Osteoblast (primary cell): ENCODE measurements at regions not wholly inside any gene's neighbourhood (a gene's known extent, or its start where the extent isn't known, plus 50 kb on each side); places are given as distances from the start of the nearest gene placed in this dataset.

Experiments
- DNase-seq: peaks from one replicate; pipeline ENCODE4 v3.0.0; 2011; ENCODE audit warnings: low spot score, mixed read lengths; ENCODE audit not compliant: insufficient read length; ENCODE audit errors: missing footprints
- H2AFZ ChIP-seq: 2 replicates; pipeline ENCODE4 v1.6.0; 2011; ENCODE audit warnings: mild to moderate bottlenecking, low read length
- H3K27ac ChIP-seq: 2 replicates; pipeline ENCODE4 v1.5.1; 2011; ENCODE audit warnings: mild to moderate bottlenecking, low read depth, low read length, moderate library complexity
- H3K27me3 ChIP-seq: 2 replicates; pipeline ENCODE4 v1.6.0; 2012; ENCODE audit warnings: mild to moderate bottlenecking, control low read depth, inconsistent platforms, low read length, moderate library complexity; ENCODE audit not compliant: insufficient read depth
- H3K36me3 ChIP-seq: 2 replicates; pipeline ENCODE4 v1.5.1; 2011; ENCODE audit warnings: mild to moderate bottlenecking, low read length, control low read depth, moderate library complexity; ENCODE audit not compliant: insufficient read depth
- H3K4me1 ChIP-seq: 2 replicates; pipeline ENCODE4 v1.5.1; 2011; ENCODE audit warnings: mild to moderate bottlenecking, low read length, control low read depth, moderate library complexity; ENCODE audit not compliant: insufficient read depth
- H3K4me2 ChIP-seq: 2 replicates; pipeline ENCODE4 v1.6.0; 2011; ENCODE audit warnings: mild to moderate bottlenecking, low read length; ENCODE audit not compliant: insufficient read depth
- H3K4me3 ChIP-seq: fragments of 200-600 bp; sonication (generic); 3 replicates; pipeline ENCODE4 v1.5.1; 2012; ENCODE audit warnings: mild to moderate bottlenecking, low read length, inconsistent platforms; ENCODE audit not compliant: insufficient read depth
- H3K79me2 ChIP-seq: 2 replicates; pipeline ENCODE4 v1.6.0; 2012; ENCODE audit warnings: mild to moderate bottlenecking, low read length, control low read depth, inconsistent platforms; ENCODE audit not compliant: insufficient read depth
- H3K9me3 ChIP-seq: 2 replicates; pipeline ENCODE4 v1.5.1; 2011; ENCODE audit warnings: low read depth, low read length, control low read depth
- H4K20me1 ChIP-seq: 2 replicates; pipeline ENCODE4 v1.6.0; 2012; ENCODE audit warnings: mild to moderate bottlenecking, low read length, control low read depth; ENCODE audit not compliant: insufficient read depth
- TF ChIP-seq, protein P1 (sequence below): IDR thresholded peaks from 2 replicates; pipeline ENCODE4 v1.5.1; 2011; ENCODE audit warnings: mild to moderate bottlenecking, low read depth, low read length, moderate library complexity; ENCODE audit errors: extremely low read depth

DNA sequence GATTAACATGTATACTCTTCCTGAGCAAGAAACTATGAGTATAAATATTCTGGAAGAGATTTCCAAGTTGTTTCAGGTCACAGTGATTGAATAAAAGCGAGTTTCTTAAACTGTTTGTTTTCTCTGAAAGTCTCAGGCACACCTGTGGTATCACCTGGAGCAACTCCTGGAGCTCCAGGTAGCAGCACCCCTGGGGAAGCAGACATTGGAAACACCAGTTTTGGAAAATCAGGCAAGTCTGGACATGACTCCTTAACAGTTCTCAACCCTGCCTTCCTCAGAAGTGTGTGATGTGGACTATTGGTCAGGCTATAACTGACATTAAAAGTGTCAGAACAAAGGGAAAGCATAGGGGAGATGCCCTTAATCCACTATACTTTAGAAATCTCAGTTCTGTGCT, 217.6 kb upstream of the CNTN1 start:
- H3K79me2 ChIP-seq: no peaks in the 10 kb centered on the region
- H3K27me3 ChIP-seq: no peaks in the 10 kb centered on the region
- TF ChIP-seq, protein P1, sequence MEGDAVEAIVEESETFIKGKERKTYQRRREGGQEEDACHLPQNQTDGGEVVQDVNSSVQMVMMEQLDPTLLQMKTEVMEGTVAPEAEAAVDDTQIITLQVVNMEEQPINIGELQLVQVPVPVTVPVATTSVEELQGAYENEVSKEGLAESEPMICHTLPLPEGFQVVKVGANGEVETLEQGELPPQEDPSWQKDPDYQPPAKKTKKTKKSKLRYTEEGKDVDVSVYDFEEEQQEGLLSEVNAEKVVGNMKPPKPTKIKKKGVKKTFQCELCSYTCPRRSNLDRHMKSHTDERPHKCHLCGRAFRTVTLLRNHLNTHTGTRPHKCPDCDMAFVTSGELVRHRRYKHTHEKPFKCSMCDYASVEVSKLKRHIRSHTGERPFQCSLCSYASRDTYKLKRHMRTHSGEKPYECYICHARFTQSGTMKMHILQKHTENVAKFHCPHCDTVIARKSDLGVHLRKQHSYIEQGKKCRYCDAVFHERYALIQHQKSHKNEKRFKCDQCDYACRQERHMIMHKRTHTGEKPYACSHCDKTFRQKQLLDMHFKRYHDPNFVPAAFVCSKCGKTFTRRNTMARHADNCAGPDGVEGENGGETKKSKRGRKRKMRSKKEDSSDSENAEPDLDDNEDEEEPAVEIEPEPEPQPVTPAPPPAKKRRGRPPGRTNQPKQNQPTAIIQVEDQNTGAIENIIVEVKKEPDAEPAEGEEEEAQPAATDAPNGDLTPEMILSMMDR: no peak
- H3K4me2 ChIP-seq: no peak overlapping the region
- H3K27ac ChIP-seq: no peak overlapping the region
- no peaks in the 10 kb centered on the region for H3K36me3 ChIP-seq
- H2AFZ ChIP-seq: no peak overlapping the region
- H4K20me1 ChIP-seq: no peaks in the 10 kb centered on the region
- H3K9me3 ChIP-seq: no peaks in the 10 kb centered on the region
- H3K4me1 ChIP-seq: no peaks in the 10 kb centered on the region
- no peak for DNase-seq
- no peak overlapping the region for H3K4me3 ChIP-seq

DNA sequence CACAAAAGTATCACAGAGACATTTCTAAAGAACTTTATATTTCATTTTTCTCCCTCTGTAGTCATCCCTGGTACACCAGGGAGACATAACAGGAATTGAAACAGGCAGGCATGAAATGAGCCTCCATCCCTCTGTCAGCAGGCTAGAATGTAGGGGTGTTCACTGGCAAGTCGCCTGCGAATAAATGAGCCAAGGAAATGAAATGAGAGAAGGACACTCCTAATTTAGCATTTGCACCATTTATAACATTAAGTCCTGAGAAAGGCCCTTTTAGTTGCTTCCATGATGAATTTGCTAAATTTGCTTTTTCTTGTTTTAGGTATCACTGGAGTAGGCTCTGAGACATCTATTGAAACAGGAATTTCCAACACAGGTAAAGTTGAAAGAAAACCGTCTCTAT, 192.4 kb upstream of the CNTN1 start:
- no peaks in the 10 kb centered on the region for H3K27me3 ChIP-seq
- no peak overlapping the region for H2AFZ ChIP-seq
- H4K20me1 ChIP-seq: no peaks in the 10 kb centered on the region
- H3K4me2 ChIP-seq: no peak overlapping the region
- H3K4me3 ChIP-seq: no peak overlapping the region
- H3K4me1 ChIP-seq: no peaks in the 10 kb centered on the region
- no peak for DNase-seq
- H3K9me3 ChIP-seq: peaks cover under 1% of the 10 kb centered on the region
- no peaks in the 10 kb centered on the region for H3K36me3 ChIP-seq
- no peak overlapping the region for H3K27ac ChIP-seq
- no peaks in the 10 kb centered on the region for H3K79me2 ChIP-seq
- TF ChIP-seq, protein P1: no peak

DNA sequence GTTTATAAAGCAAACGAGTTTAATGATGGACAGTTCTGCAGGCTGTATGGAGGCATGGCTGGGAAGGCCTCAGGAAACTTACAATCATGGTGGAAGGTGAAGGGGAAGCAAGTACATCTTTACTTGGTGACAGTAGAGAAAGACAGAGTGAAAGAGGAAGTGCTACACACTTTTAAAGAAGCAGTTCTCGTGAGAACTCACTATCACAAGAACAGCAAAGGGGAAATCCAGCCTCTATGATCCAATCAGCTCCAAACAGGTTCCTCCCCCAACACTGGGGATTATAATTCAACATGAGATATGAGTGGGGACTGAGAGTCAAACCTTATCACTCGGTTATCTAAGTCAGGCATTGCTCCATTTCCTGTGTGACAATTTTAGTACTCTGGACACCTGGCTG, 189.9 kb upstream of the CNTN1 start:
- H3K36me3 ChIP-seq: no peaks in the 10 kb centered on the region
- no peaks in the 10 kb centered on the region for H3K27me3 ChIP-seq
- H3K4me3 ChIP-seq: no peak overlapping the region
- H3K4me1 ChIP-seq: no peaks in the 10 kb centered on the region
- no peak for DNase-seq
- H3K27ac ChIP-seq: no peak overlapping the region
- H2AFZ ChIP-seq: no peak overlapping the region
- H3K4me2 ChIP-seq: no peak overlapping the region
- no peaks in the 10 kb centered on the region for H3K79me2 ChIP-seq
- TF ChIP-seq, protein P1: no peak
- peaks cover 2% of the 10 kb centered on the region for H3K9me3 ChIP-seq
- H4K20me1 ChIP-seq: no peaks in the 10 kb centered on the region

DNA sequence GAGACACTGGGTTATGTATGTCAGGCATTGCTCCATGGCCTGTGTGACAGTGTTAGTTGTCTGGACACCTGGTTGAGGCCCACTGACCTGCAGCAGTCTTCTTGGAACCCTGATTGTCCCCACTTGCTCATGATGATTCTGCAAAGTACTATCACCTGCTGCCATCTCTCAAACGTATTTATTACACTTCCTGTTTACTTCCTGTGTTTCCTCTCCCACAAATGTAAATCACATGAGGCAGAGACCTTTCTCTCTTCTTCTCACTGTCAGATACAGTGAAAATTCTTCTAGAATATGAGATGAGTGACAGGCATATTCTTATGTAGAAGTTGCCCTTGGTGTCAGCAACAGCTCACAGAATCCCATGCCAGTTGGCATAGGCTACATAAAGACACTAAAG, 186.9 kb upstream of the CNTN1 start:
- H3K4me3 ChIP-seq: no peak overlapping the region
- DNase-seq: no peak
- no peak overlapping the region for H2AFZ ChIP-seq
- no peak overlapping the region for H3K27ac ChIP-seq
- H3K36me3 ChIP-seq: no peaks in the 10 kb centered on the region
- H3K27me3 ChIP-seq: no peaks in the 10 kb centered on the region
- no peaks in the 10 kb centered on the region for H4K20me1 ChIP-seq
- H3K79me2 ChIP-seq: no peaks in the 10 kb centered on the region
- H3K9me3 ChIP-seq: peaks cover 2% of the 10 kb centered on the region
- no peak overlapping the region for H3K4me2 ChIP-seq
- TF ChIP-seq, protein P1: no peak
- H3K4me1 ChIP-seq: no peaks in the 10 kb centered on the region
